DOHH2 (cell line): ENCODE measurements at regions not wholly inside any gene's neighbourhood (a gene's known extent, or its start where the extent isn't known, plus 50 kb on each side); places are given as distances from the start of the nearest gene placed in this dataset.

Experiments used
- H3F3A ChIP-seq: fragments of 200-600 bp; sonication (generic), shearing (Covaris generic); 2 replicates; pipeline ENCODE4 v1.6.0; 2016; ENCODE audit warnings: antibody characterized with exemption, mild to moderate bottlenecking; ENCODE audit not compliant: control insufficient read depth, insufficient read depth
- H3K27ac ChIP-seq: fragments of 200-600 bp; sonication (generic); 2 replicates; pipeline ENCODE4 v1.5.1; 2014; ENCODE audit warnings: low read depth, mild to moderate bottlenecking, low read length, moderate library complexity
- H3K27me3 ChIP-seq: fragments of 200-600 bp; sonication (generic); 2 replicates; pipeline ENCODE4 v1.6.1; 2014; ENCODE audit warnings: mild to moderate bottlenecking, low read length, mixed read lengths; ENCODE audit not compliant: control insufficient read depth
- H3K36me3 ChIP-seq: fragments of 200-600 bp; sonication (generic); 2 replicates; pipeline ENCODE4 v1.6.1; 2014; ENCODE audit warnings: mild to moderate bottlenecking, low read length, moderate library complexity, mixed read lengths; ENCODE audit not compliant: control insufficient read depth
- H3K4me1 ChIP-seq: fragments of 200-600 bp; sonication (generic); 2 replicates; pipeline ENCODE4 v1.6.1; 2014; ENCODE audit warnings: mild to moderate bottlenecking, low read length, mixed read lengths; ENCODE audit not compliant: control insufficient read depth
- H3K4me2 ChIP-seq: fragments of 200-600 bp; sonication (generic); 2 replicates; pipeline ENCODE4 v1.6.0; 2014; ENCODE audit warnings: mild to moderate bottlenecking, low read length, moderate library complexity
- H3K4me3 ChIP-seq: fragments of 200-600 bp; sonication (generic); 2 replicates; pipeline ENCODE4 v1.5.1; 2014; ENCODE audit warnings: mild to moderate bottlenecking, low read length, mixed read lengths
- H3K79me2 ChIP-seq: fragments of 200-600 bp; sonication (generic); 2 replicates; pipeline ENCODE4 v1.6.1; 2014; ENCODE audit warnings: mild to moderate bottlenecking, low read length, mixed read lengths; ENCODE audit not compliant: control insufficient read depth
- H3K9me2 ChIP-seq: fragments of 200-600 bp; sonication (generic); replicated peaks from 2 replicates; pipeline ENCODE4 v1.6.1; 2014; ENCODE audit warnings: mild to moderate bottlenecking, low read length, mixed read lengths; ENCODE audit not compliant: control insufficient read depth
- H3K9me3 ChIP-seq: fragments of 200-600 bp; sonication (generic); 2 replicates; pipeline ENCODE4 v1.6.1; 2014; ENCODE audit warnings: antibody characterized with exemption, low read length, mixed read lengths; ENCODE audit not compliant: control insufficient read depth, insufficient read depth
- H4K20me1 ChIP-seq: fragments of 200-600 bp; sonication (generic); 2 replicates; pipeline ENCODE4 v1.6.0; 2014; ENCODE audit warnings: low read depth, mild to moderate bottlenecking, antibody characterized with exemption, low read length, moderate library complexity; ENCODE audit not compliant: control insufficient read depth, insufficient read depth
- EZH2phosphoT487 ChIP-seq: fragments of 200-600 bp; sonication (generic); IDR thresholded peaks from 2 replicates; pipeline ENCODE4 v1.6.1; 2017; ENCODE audit warnings: borderline replicate concordance, mild to moderate bottlenecking, antibody characterized with exemption, low read length, moderate library complexity, mixed read lengths
- TF ChIP-seq, protein P1 (sequence below): fragments of 200-600 bp; sonication (generic); IDR thresholded peaks from one replicate; pipeline ENCODE4 v1.5.1; 2014; ENCODE audit warnings: antibody characterized with exemption, mild to moderate bottlenecking, low read depth, low read length; ENCODE audit not compliant: poor library complexity, severe bottlenecking

GRCh38 chr2:222076973-222077690 is 221.7 kb downstream of the PAX3 start:
- H3K9me2 ChIP-seq, result no peaks in the 10 kb centered on the region
- H3K79me2 ChIP-seq, result no peaks in the 10 kb centered on the region
- no peaks in the 10 kb centered on the region for H3K27me3 ChIP-seq

GRCh38 chr2:222074674-222075073 is 224.1 kb downstream of the PAX3 start:
- H3K79me2 ChIP-seq, result no peaks in the 10 kb centered on the region
- no peaks in the 10 kb centered on the region for H3K9me2 ChIP-seq
- H3K4me1 ChIP-seq, result no peaks in the 10 kb centered on the region
- no peaks in the 10 kb centered on the region for H3K36me3 ChIP-seq
- no peak overlapping the region for H3K27ac ChIP-seq
- H3K27me3 ChIP-seq, result no peaks in the 10 kb centered on the region
- no peaks in the 10 kb centered on the region for H3F3A ChIP-seq
- no peaks in the 10 kb centered on the region for H3K9me3 ChIP-seq
- H4K20me1 ChIP-seq, result no peaks in the 10 kb centered on the region
- TF ChIP-seq, protein P1, sequence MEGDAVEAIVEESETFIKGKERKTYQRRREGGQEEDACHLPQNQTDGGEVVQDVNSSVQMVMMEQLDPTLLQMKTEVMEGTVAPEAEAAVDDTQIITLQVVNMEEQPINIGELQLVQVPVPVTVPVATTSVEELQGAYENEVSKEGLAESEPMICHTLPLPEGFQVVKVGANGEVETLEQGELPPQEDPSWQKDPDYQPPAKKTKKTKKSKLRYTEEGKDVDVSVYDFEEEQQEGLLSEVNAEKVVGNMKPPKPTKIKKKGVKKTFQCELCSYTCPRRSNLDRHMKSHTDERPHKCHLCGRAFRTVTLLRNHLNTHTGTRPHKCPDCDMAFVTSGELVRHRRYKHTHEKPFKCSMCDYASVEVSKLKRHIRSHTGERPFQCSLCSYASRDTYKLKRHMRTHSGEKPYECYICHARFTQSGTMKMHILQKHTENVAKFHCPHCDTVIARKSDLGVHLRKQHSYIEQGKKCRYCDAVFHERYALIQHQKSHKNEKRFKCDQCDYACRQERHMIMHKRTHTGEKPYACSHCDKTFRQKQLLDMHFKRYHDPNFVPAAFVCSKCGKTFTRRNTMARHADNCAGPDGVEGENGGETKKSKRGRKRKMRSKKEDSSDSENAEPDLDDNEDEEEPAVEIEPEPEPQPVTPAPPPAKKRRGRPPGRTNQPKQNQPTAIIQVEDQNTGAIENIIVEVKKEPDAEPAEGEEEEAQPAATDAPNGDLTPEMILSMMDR, result no peak
- TF ChIP-seq EZH2phosphoT487, result no peak
- H3K4me3 ChIP-seq, result no peak overlapping the region
- H3K4me2 ChIP-seq, result no peak overlapping the region

More at GRCh38 chr2:222076973-222077690, 221.7 kb downstream of the PAX3 start:
- H3K4me1 ChIP-seq, result no peaks in the 10 kb centered on the region
- H3K36me3 ChIP-seq, result no peaks in the 10 kb centered on the region
- H3K27ac ChIP-seq, result no peak overlapping the region
- no peak overlapping the region for H3K4me3 ChIP-seq
- no peak overlapping the region for H3K4me2 ChIP-seq
- no peaks in the 10 kb centered on the region for H3K9me3 ChIP-seq
- no peaks in the 10 kb centered on the region for H4K20me1 ChIP-seq
- TF ChIP-seq EZH2phosphoT487, result no peak
- TF ChIP-seq, protein P1, result no peak
- H3F3A ChIP-seq, result no peaks in the 10 kb centered on the region

GRCh38 chr2:222071911-222072310 is 226.9 kb downstream of the PAX3 start:
- Histone ChIP-seq H3K79me2 (no peaks in the 10 kb centered on the region), H3K9me3 (no peaks in the 10 kb centered on the region), H3K4me1 (no peaks in the 10 kb centered on the region), H4K20me1 (no peaks in the 10 kb centered on the region), H3K4me3 (no peak overlapping the region), H3K27me3 (no peaks in the 10 kb centered on the region), H3K36me3 (no peaks in the 10 kb centered on the region), H3F3A (no peaks in the 10 kb centered on the region), H3K27ac (no peak overlapping the region), H3K4me2 (no peak overlapping the region), H3K9me2 (no peaks in the 10 kb centered on the region)
- no peak for TF ChIP-seq EZH2phosphoT487
- TF ChIP-seq, protein P1, result no peak
